ENCODE measurements at regions not wholly inside any gene's neighbourhood (a gene's known extent, or its start where the extent isn't known, plus 50 kb on each side); places are given as distances from the start of the nearest gene placed in this dataset.

DNA sequence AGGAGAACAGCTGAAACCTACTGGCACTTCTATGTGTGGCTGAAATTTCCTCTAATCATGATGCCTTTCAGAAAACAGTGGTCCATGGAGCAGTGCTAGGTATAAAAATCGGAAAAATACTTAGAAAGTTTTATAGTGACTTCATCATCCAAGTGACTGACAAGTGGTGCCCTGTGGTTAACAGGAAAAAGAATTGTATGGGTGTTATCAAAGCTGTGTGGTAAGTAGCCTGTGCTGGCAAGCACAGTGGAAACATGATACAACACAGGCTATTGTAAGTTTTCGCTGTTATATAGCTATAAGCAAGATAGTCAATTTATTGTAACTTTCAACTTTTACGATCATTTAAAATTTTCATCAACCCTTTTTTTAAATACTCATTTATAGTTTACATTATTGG lies 1599.7 kb upstream of the ZEB2 start:
- no peak overlapping the region for H3K4me3 Mint-ChIP-seq
- TF ChIP-seq EZH2 (IDR thresholded peaks at IDR 0.05; ENCODE audit: low read depth, unreplicated experiment) (no peak), POLR2AphosphoS5 (IDR thresholded peaks at IDR 0.05; ENCODE audit: low read depth) (no peak), ZNF462 (CRISPR knock-in tag; IDR thresholded peaks at IDR 0.05) (no peak), NANOG (IDR thresholded peaks at IDR 0.05; ENCODE audit: borderline replicate concordance) (no peak), JUNB (IDR thresholded peaks at IDR 0.05; ENCODE audit: unreplicated experiment) (no peak), ZNF114 (CRISPR knock-in tag; IDR thresholded peaks at IDR 0.05) (no peak), REST (IDR thresholded peaks at IDR 0.05; ENCODE audit: unreplicated experiment) (no peak), STAT1 (IDR thresholded peaks at IDR 0.05; ENCODE audit: unreplicated experiment) (no peak), ZNF331 (CRISPR knock-in tag; IDR thresholded peaks at IDR 0.05; ENCODE audit: low read depth) (no peak), EZH2phosphoT487 (IDR thresholded peaks at IDR 0.05; ENCODE audit: unreplicated experiment) (no peak), CREB1 (CRISPR knock-in tag; IDR thresholded peaks at IDR 0.05; ENCODE audit: low read depth) (no peak)
- TF ChIP-seq, protein P1, sequence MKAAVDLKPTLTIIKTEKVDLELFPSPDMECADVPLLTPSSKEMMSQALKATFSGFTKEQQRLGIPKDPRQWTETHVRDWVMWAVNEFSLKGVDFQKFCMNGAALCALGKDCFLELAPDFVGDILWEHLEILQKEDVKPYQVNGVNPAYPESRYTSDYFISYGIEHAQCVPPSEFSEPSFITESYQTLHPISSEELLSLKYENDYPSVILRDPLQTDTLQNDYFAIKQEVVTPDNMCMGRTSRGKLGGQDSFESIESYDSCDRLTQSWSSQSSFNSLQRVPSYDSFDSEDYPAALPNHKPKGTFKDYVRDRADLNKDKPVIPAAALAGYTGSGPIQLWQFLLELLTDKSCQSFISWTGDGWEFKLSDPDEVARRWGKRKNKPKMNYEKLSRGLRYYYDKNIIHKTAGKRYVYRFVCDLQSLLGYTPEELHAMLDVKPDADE (IDR thresholded peaks at IDR 0.05) = no peak
- TF ChIP-seq, protein P2, sequence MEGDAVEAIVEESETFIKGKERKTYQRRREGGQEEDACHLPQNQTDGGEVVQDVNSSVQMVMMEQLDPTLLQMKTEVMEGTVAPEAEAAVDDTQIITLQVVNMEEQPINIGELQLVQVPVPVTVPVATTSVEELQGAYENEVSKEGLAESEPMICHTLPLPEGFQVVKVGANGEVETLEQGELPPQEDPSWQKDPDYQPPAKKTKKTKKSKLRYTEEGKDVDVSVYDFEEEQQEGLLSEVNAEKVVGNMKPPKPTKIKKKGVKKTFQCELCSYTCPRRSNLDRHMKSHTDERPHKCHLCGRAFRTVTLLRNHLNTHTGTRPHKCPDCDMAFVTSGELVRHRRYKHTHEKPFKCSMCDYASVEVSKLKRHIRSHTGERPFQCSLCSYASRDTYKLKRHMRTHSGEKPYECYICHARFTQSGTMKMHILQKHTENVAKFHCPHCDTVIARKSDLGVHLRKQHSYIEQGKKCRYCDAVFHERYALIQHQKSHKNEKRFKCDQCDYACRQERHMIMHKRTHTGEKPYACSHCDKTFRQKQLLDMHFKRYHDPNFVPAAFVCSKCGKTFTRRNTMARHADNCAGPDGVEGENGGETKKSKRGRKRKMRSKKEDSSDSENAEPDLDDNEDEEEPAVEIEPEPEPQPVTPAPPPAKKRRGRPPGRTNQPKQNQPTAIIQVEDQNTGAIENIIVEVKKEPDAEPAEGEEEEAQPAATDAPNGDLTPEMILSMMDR (conservative IDR thresholded peaks at IDR 0.05; ENCODE audit: low read depth in 2 of 2) = no peak
- H2AFZ ChIP-seq = no peak overlapping the region; the same call in 1 of the 2 replicates
- no peak overlapping the region for H3K4me3 ChIP-seq
- H3K36me3 ChIP-seq (ENCODE audit: insufficient read depth) = no peaks in the 10 kb centered on the region
- no peaks in the 10 kb centered on the region for H3K27me3 Mint-ChIP-seq (ENCODE audit: insufficient read depth, low read depth, poor library complexity)
- ATAC-seq = no peak
- no peaks in the 10 kb centered on the region for H3K79me2 ChIP-seq (replicated peaks; ENCODE audit: insufficient read depth)
- no peaks in the 10 kb centered on the region for H3F3A ChIP-seq (replicated peaks; ENCODE audit: low read depth)
- no peaks in the 10 kb centered on the region for H4K20me1 ChIP-seq (replicated peaks; ENCODE audit: insufficient read depth)
- DNase-seq (ENCODE audit: low spot score) = peak; percentile 0
- no peaks in the 10 kb centered on the region for H3K9me2 ChIP-seq (ENCODE audit: insufficient read depth)
- peaks cover 8% of the 10 kb centered on the region for H3K4me1 Mint-ChIP-seq
- H3K27ac ChIP-seq (ENCODE audit: low read depth) = no peak overlapping the region
- no peak overlapping the region for H3K27ac Mint-ChIP-seq
- no peak overlapping the region for H3K4me2 ChIP-seq
- H3K36me3 Mint-ChIP-seq (ENCODE audit: low read depth) = no peaks in the 10 kb centered on the region
- H3K4me1 ChIP-seq (ENCODE audit: insufficient read depth) = no peaks in the 10 kb centered on the region
- H3K27me3 ChIP-seq (ENCODE audit: insufficient read depth) = no peaks in the 10 kb centered on the region
- no peaks in the 10 kb centered on the region for H3K9me3 Mint-ChIP-seq

Data from GM23338 (cell line).